Neural cell (in vitro differentiated cells): ENCODE measurements at regions not wholly inside any gene's neighbourhood (a gene's known extent, or its start where the extent isn't known, plus 50 kb on each side); places are given as distances from the start of the nearest gene placed in this dataset.

Experiments used
- EP300 ChIP-seq: fragments of 450-650 bp; conservative IDR thresholded peaks from 2 replicates; pipeline ENCODE4 v1.6.1; 2014; ENCODE audit warnings: antibody characterized with exemption, mild to moderate bottlenecking, moderate library complexity; ENCODE audit not compliant: poor library complexity, severe bottlenecking
- EZH2 ChIP-seq: fragments of 200-600, 300-800 bp; shearing (Covaris generic), sonication (generic); IDR thresholded peaks from 2 replicates; pipeline ENCODE4 v1.6.1; 2014; ENCODE audit warnings: antibody characterized with exemption, low read length, borderline replicate concordance, mild to moderate bottlenecking; ENCODE audit not compliant: insufficient read depth, poor library complexity, severe bottlenecking
- TF ChIP-seq, protein P1 (sequence below): fragments of 450-650 bp; IDR thresholded peaks from 2 replicates; pipeline ENCODE4 v1.5.1; 2014; ENCODE audit warnings: antibody characterized with exemption, mild to moderate bottlenecking, moderate library complexity; ENCODE audit not compliant: poor library complexity, severe bottlenecking

DNA sequence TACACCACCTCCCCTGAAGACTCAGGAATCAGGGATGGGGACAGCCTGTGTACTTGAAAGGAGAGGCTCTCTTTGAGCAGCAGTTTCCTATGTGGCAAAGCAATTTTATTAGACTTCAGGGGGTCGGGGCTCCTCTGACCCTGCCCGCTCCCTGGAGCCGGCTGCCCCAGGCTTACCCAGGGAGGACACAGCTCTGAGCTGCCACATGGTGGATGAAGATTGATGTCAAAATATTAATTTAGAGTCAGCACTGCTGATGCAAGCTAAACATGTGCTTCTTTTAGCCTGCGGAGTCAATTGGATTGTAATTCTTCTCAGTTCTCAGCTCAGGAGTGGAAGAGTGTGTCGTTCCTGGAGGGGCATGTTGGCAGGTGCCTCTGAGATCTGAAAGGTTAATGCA, 606.1 kb downstream of the KIF4B start:
- TF ChIP-seq, protein P1, sequence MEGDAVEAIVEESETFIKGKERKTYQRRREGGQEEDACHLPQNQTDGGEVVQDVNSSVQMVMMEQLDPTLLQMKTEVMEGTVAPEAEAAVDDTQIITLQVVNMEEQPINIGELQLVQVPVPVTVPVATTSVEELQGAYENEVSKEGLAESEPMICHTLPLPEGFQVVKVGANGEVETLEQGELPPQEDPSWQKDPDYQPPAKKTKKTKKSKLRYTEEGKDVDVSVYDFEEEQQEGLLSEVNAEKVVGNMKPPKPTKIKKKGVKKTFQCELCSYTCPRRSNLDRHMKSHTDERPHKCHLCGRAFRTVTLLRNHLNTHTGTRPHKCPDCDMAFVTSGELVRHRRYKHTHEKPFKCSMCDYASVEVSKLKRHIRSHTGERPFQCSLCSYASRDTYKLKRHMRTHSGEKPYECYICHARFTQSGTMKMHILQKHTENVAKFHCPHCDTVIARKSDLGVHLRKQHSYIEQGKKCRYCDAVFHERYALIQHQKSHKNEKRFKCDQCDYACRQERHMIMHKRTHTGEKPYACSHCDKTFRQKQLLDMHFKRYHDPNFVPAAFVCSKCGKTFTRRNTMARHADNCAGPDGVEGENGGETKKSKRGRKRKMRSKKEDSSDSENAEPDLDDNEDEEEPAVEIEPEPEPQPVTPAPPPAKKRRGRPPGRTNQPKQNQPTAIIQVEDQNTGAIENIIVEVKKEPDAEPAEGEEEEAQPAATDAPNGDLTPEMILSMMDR: no peak
- TF ChIP-seq EP300 (no peak), EZH2 (no peak)
